ENCODE measurements at regions not wholly inside any gene's neighbourhood (a gene's known extent, or its start where the extent isn't known, plus 50 kb on each side); places are given as distances from the start of the nearest gene placed in this dataset.

DNA sequence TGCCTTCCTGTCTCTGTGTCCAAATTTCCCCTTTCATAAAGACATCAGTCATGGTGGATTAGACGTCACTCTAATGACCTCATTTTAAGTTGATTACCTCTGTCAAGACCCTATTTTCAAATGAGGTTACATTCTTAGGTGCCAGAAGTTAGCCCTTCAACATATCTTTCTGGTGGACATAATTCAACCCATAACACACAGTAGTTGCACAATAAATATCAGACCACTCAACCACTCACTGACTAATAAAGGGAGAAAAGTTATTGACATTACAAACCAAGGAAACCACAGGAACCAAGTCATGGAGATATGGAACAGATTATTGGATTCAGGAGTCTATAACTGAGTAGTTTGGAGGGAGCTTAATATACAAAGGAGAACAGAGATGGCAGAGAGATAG, 377.4 kb upstream of the ACVR2A start:
- ATAC-seq (ENCODE audit: low read depth) (no peak), DNase-seq (no peak)
- no peaks in the 10 kb centered on the region for H3K4me1 ChIP-seq (ENCODE audit: control insufficient read depth in 2 of 2, insufficient read depth in 2 of 2, low read length in 2 of 2)
- H3K4me2 ChIP-seq (replicated peaks; ENCODE audit: low read depth, low read length, poor library complexity, severe bottlenecking), result no peak overlapping the region
- H3K27me3 ChIP-seq (replicated peaks in 1 of 4; ENCODE audit: control extremely low read depth in 1 of 4, control insufficient read depth in 3 of 4, insufficient read depth in 4 of 4, low read length in 3 of 4), result no peaks in the 10 kb centered on the region
- H3K4me3 ChIP-seq (ENCODE audit: control extremely low read depth in 1 of 5, extremely low read depth in 1 of 5, insufficient read depth in 1 of 5, low read depth in 2 of 5, low read length in 4 of 5), result no peak overlapping the region
- 100% methylated on average over 1 of the region's 1 CpG for WGBS (ENCODE audit: insufficient coverage)
- H4K20me1 ChIP-seq (ENCODE audit: control insufficient read depth, insufficient read depth, low read length, poor library complexity, severe bottlenecking), result no peaks in the 10 kb centered on the region
- TF ChIP-seq CTCF (IDR thresholded peaks at IDR 0.05) (no peak), EZH2 (IDR thresholded peaks at IDR 0.05; ENCODE audit: borderline replicate concordance, insufficient read depth, low read depth, low read length, poor library complexity, severe bottlenecking) (no peak)
- H3K36me3 ChIP-seq (replicated peaks in 1 of 2; ENCODE audit: control extremely low read depth in 1 of 2, control insufficient read depth in 1 of 2, extremely low read depth in 1 of 2, insufficient read depth in 2 of 2, low read length in 1 of 2), result no peaks in the 10 kb centered on the region
- Mint-ChIP-seq H3K4me1 (no peaks in the 10 kb centered on the region), H3K9me3 (ENCODE audit: insufficient read depth) (no peaks in the 10 kb centered on the region), H3K27ac (no peak overlapping the region), H3K27me3 (no peaks in the 10 kb centered on the region), H3K4me3 (no peak overlapping the region)
- intact Hi-C loops (cut with micrococcal nuclease), result no loop called here
- ChIA-PET POLR2A (no interaction called here), CTCF (interaction anchor here (0.6 kb wide), 1 partner anchor 185 kb away, joined by 4 read pairs; no protein-coding TSS in a partner anchor)
- no peaks in the 10 kb centered on the region for H3K9me3 ChIP-seq (ENCODE audit: control extremely low read depth in 1 of 3, control insufficient read depth in 2 of 3, insufficient read depth in 1 of 3, low read length in 2 of 3)
- H3K27ac ChIP-seq (ENCODE audit: low read length in 2 of 2), result no peak overlapping the region
- H3K9ac ChIP-seq (ENCODE audit: low read length), result no peak overlapping the region
- no peaks in the 10 kb centered on the region for H3K79me2 ChIP-seq (ENCODE audit: control insufficient read depth, insufficient read depth, low read length)
- no peak overlapping the region for H2AFZ ChIP-seq (ENCODE audit: insufficient read depth, low read depth, low read length, poor library complexity, severe bottlenecking)

- H3K9me3 Mint-ChIP-seq (ENCODE audit: insufficient read depth), result no peaks in the 10 kb centered on the region
- intact Hi-C loops (cut with micrococcal nuclease), result no loop called here
- H3K4me3 Mint-ChIP-seq, result no peak overlapping the region
- H3K4me2 ChIP-seq (replicated peaks; ENCODE audit: low read depth, low read length, poor library complexity, severe bottlenecking), result no peak overlapping the region
- no peak overlapping the region for H3K4me3 ChIP-seq (ENCODE audit: control extremely low read depth in 1 of 5, extremely low read depth in 1 of 5, insufficient read depth in 1 of 5, low read depth in 2 of 5, low read length in 4 of 5)
- CTCF ChIA-PET, result no interaction called here
- WGBS (ENCODE audit: insufficient coverage), result no CpG with 5 or more reads among the region's 3 CpGs
- no peaks in the 10 kb centered on the region for H3K79me2 ChIP-seq (ENCODE audit: control insufficient read depth, insufficient read depth, low read length)
- no peaks in the 10 kb centered on the region for H3K4me1 ChIP-seq (ENCODE audit: control insufficient read depth in 2 of 2, insufficient read depth in 2 of 2, low read length in 2 of 2)
- no peak for ATAC-seq (ENCODE audit: low read depth)
- H3K27ac ChIP-seq (ENCODE audit: low read length in 2 of 2), result no peak overlapping the region
- H3K27me3 ChIP-seq (replicated peaks in 1 of 4; ENCODE audit: control extremely low read depth in 1 of 4, control insufficient read depth in 3 of 4, insufficient read depth in 4 of 4, low read length in 3 of 4), result no peaks in the 10 kb centered on the region
- H3K27ac Mint-ChIP-seq, result no peak overlapping the region
- no peaks in the 10 kb centered on the region for H3K36me3 ChIP-seq (replicated peaks in 1 of 2; ENCODE audit: control extremely low read depth in 1 of 2, control insufficient read depth in 1 of 2, extremely low read depth in 1 of 2, insufficient read depth in 2 of 2, low read length in 1 of 2)
- POLR2A ChIA-PET, result no interaction called here
- no peak overlapping the region for H3K9ac ChIP-seq (ENCODE audit: low read length)
- TF ChIP-seq CTCF (IDR thresholded peaks at IDR 0.05), result no peak
- TF ChIP-seq EZH2 (IDR thresholded peaks at IDR 0.05; ENCODE audit: borderline replicate concordance, insufficient read depth, low read depth, low read length, poor library complexity, severe bottlenecking), result no peak
- no peak for DNase-seq
- no peak overlapping the region for H2AFZ ChIP-seq (ENCODE audit: insufficient read depth, low read depth, low read length, poor library complexity, severe bottlenecking)
- no peaks in the 10 kb centered on the region for H3K9me3 ChIP-seq (ENCODE audit: control extremely low read depth in 1 of 3, control insufficient read depth in 2 of 3, insufficient read depth in 1 of 3, low read length in 2 of 3)
- no peaks in the 10 kb centered on the region for H3K4me1 Mint-ChIP-seq
- no peaks in the 10 kb centered on the region for H4K20me1 ChIP-seq (ENCODE audit: control insufficient read depth, insufficient read depth, low read length, poor library complexity, severe bottlenecking)
- H3K27me3 Mint-ChIP-seq, result peaks cover 9% of the 10 kb centered on the region
These were observed 380.0 kb upstream of the ACVR2A start for GRCh38 chr2:147464737-147465357.
